DND-41 (cell line): ENCODE measurements at regions not wholly inside any gene's neighbourhood (a gene's known extent, or its start where the extent isn't known, plus 50 kb on each side); places are given as distances from the start of the nearest gene placed in this dataset.

Source experiments
- ATAC-seq: fragments of 200-7000 bp; cut with Tn5 transposase; 3 replicates; pipeline ENCODE4 v1.9.1; 2021; ENCODE audit warnings: low read depth; ENCODE audit not compliant: insufficient read depth
- DNase-seq: peaks from one replicate; pipeline ENCODE4 v3.0.0-alpha.2; 2020
- H2AFZ ChIP-seq: 2 replicates; pipeline ENCODE4 v1.6.0; 2012; ENCODE audit warnings: low read depth, low read length
- H3K27ac ChIP-seq: 2 replicates; pipeline ENCODE4 v1.5.1; 2012; ENCODE audit warnings: low read length, inconsistent platforms
- H3K27me3 ChIP-seq: fragments of 200-600 bp; sonication (generic); 2 replicates; pipeline ENCODE4 v1.6.0; 2012; ENCODE audit warnings: low read length, mild to moderate bottlenecking, inconsistent platforms; ENCODE audit not compliant: insufficient read depth, poor library complexity
- H3K36me3 ChIP-seq: 2 replicates; pipeline ENCODE4 v1.5.1; 2012; ENCODE audit warnings: low read length, inconsistent platforms; ENCODE audit not compliant: insufficient read depth
- H3K4me1 ChIP-seq: 2 replicates; pipeline ENCODE4 v1.5.1; 2012; ENCODE audit warnings: mild to moderate bottlenecking, low read length; ENCODE audit not compliant: insufficient read depth
- H3K4me2 ChIP-seq: 2 replicates; pipeline ENCODE4 v1.6.0; 2012; ENCODE audit warnings: mild to moderate bottlenecking, moderate library complexity, low read length, inconsistent platforms; ENCODE audit not compliant: insufficient read depth
- H3K4me3 ChIP-seq, 2 experiments: fragments of 200-600 bp in 1 of 2; shearing (Covaris generic) in 1 of 2; 2 replicates each; pipeline ENCODE4 v1.5.1; 2012 to 2016; ENCODE audit warnings: inconsistent platforms in 2 of 2, low read length in 2 of 2, mild to moderate bottlenecking in 2 of 2, low read depth in 1 of 2, moderate library complexity in 1 of 2
- H3K79me2 ChIP-seq: 2 replicates; pipeline ENCODE4 v1.6.0; 2012; ENCODE audit warnings: low read length, inconsistent platforms; ENCODE audit not compliant: insufficient read depth
- H3K9ac ChIP-seq: 2 replicates; pipeline ENCODE4 v1.6.0; 2012; ENCODE audit warnings: low read depth, mild to moderate bottlenecking, inconsistent platforms, low read length, moderate library complexity
- H3K9me3 ChIP-seq: 2 replicates; pipeline ENCODE4 v1.5.1; 2012; ENCODE audit warnings: low read length, moderate library complexity, mild to moderate bottlenecking, inconsistent platforms; ENCODE audit not compliant: insufficient read depth, severe bottlenecking
- H4K20me1 ChIP-seq: 2 replicates; pipeline ENCODE4 v1.6.0; 2012; ENCODE audit warnings: low read length; ENCODE audit not compliant: insufficient read depth
- EZH2 ChIP-seq: IDR thresholded peaks from 3 replicates; pipeline ENCODE4 v1.6.1; 2012; ENCODE audit warnings: borderline replicate concordance, low read depth, mild to moderate bottlenecking, moderate library complexity, low read length, inconsistent platforms; ENCODE audit not compliant: severe bottlenecking
- TF ChIP-seq, protein P1 (sequence below): IDR thresholded peaks from 2 replicates; pipeline ENCODE4 v1.5.1; 2012; ENCODE audit warnings: borderline replicate concordance, low read length, moderate library complexity, mild to moderate bottlenecking; ENCODE audit not compliant: poor library complexity, severe bottlenecking; ENCODE audit errors: extremely low read depth

- no peaks in the 10 kb centered on the region for H3K4me1 ChIP-seq
- DNase-seq (no peak), ATAC-seq (no peak)
- no peaks in the 10 kb centered on the region for H3K36me3 ChIP-seq
- H3K79me2 ChIP-seq, result no peaks in the 10 kb centered on the region
- H3K4me3 ChIP-seq, result no peak overlapping the region
- no peaks in the 10 kb centered on the region for H4K20me1 ChIP-seq
- no peak overlapping the region for H2AFZ ChIP-seq
- H3K4me2 ChIP-seq, result no peak overlapping the region
- no peak for TF ChIP-seq EZH2
- TF ChIP-seq, protein P1, sequence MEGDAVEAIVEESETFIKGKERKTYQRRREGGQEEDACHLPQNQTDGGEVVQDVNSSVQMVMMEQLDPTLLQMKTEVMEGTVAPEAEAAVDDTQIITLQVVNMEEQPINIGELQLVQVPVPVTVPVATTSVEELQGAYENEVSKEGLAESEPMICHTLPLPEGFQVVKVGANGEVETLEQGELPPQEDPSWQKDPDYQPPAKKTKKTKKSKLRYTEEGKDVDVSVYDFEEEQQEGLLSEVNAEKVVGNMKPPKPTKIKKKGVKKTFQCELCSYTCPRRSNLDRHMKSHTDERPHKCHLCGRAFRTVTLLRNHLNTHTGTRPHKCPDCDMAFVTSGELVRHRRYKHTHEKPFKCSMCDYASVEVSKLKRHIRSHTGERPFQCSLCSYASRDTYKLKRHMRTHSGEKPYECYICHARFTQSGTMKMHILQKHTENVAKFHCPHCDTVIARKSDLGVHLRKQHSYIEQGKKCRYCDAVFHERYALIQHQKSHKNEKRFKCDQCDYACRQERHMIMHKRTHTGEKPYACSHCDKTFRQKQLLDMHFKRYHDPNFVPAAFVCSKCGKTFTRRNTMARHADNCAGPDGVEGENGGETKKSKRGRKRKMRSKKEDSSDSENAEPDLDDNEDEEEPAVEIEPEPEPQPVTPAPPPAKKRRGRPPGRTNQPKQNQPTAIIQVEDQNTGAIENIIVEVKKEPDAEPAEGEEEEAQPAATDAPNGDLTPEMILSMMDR, result no peak
- no peak overlapping the region for H3K27ac ChIP-seq
- H3K9ac ChIP-seq, result no peak overlapping the region
- no peaks in the 10 kb centered on the region for H3K27me3 ChIP-seq
- no peaks in the 10 kb centered on the region for H3K9me3 ChIP-seq
Observed at GRCh38 chr13:87131611-87132010, 539.6 kb upstream of the SLITRK5 start.

DNA sequence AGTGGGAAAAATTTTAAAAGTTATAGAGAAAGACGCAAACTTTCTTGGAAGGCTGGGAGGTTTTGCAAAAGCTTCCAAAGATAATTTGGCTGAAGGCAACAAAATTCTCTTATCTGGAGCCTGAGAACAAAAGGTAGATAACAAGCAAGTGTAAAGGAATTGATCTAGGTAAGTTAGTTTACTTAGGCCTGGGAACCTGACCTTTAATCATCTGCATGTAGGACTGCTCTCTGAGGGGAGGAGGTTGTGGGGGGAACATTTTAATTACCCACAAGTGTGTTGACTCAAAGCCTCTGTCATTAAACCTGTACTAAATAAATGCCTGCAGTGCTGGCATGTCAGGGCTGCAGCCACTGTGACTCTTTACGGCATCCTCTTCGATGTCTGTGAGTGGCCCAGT, 532.3 kb upstream of the SLITRK5 start:
- Histone ChIP-seq H3K27ac (no peak overlapping the region), H3K79me2 (no peaks in the 10 kb centered on the region), H4K20me1 (no peaks in the 10 kb centered on the region), H3K4me3 (no peak overlapping the region), H3K27me3 (no peaks in the 10 kb centered on the region), H3K4me2 (no peak overlapping the region), H3K36me3 (no peaks in the 10 kb centered on the region), H3K9me3 (no peaks in the 10 kb centered on the region), H3K4me1 (no peaks in the 10 kb centered on the region), H2AFZ (no peak overlapping the region), H3K9ac (no peak overlapping the region)
- no peak for DNase-seq
- TF ChIP-seq EZH2, result no peak
- TF ChIP-seq, protein P1, result no peak
- no peak for ATAC-seq

GRCh38 chr13:87147076-87147475, 524.1 kb upstream of the SLITRK5 start:
- Histone ChIP-seq H3K4me2 (no peak overlapping the region), H3K9ac (no peak overlapping the region), H3K4me3 (no peak overlapping the region), H4K20me1 (no peaks in the 10 kb centered on the region), H3K27ac (no peak overlapping the region), H3K79me2 (no peaks in the 10 kb centered on the region), H3K36me3 (no peaks in the 10 kb centered on the region), H3K4me1 (no peaks in the 10 kb centered on the region), H2AFZ (no peak overlapping the region), H3K27me3 (no peaks in the 10 kb centered on the region), H3K9me3 (no peaks in the 10 kb centered on the region)
- ATAC-seq (no peak), DNase-seq (no peak)
- TF ChIP-seq EZH2, result no peak
- TF ChIP-seq, protein P1, result no peak

DNA sequence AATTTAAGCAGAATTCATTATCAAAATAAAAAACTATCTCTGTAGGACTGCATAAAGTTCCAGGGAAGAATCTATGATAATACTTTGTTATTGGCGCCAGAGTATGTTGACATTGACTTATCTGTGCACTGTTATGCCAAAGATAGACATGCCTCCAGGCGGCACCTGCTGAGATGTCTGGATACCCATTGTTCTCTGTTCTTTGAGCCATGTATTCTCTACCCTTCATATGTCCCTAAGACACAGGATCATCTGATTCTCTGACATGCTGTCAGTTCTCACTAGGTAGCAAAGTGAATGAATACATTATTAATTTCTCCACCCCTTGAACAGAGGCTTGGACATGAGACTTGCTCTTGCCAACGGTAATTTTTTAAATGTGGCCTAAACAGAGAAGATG, 517.8 kb upstream of the SLITRK5 start:
- H4K20me1 ChIP-seq, result no peaks in the 10 kb centered on the region
- H3K4me2 ChIP-seq, result no peak overlapping the region
- no peaks in the 10 kb centered on the region for H3K27me3 ChIP-seq
- H3K79me2 ChIP-seq, result no peaks in the 10 kb centered on the region
- DNase-seq, result no peak
- peaks cover 2% of the 10 kb centered on the region for H3K9me3 ChIP-seq
- TF ChIP-seq, protein P1, result no peak
- no peak for TF ChIP-seq EZH2
- H3K4me1 ChIP-seq, result no peaks in the 10 kb centered on the region
- H3K9ac ChIP-seq, result no peak overlapping the region
- H2AFZ ChIP-seq, result no peak overlapping the region
- no peaks in the 10 kb centered on the region for H3K36me3 ChIP-seq
- ATAC-seq, result no peak
- no peak overlapping the region for H3K27ac ChIP-seq
- no peak overlapping the region for H3K4me3 ChIP-seq
